HL-60/S4 (cell line): ENCODE measurements at regions not wholly inside any gene's neighbourhood (a gene's known extent, or its start where the extent isn't known, plus 50 kb on each side); places are given as distances from the start of the nearest gene placed in this dataset.

Source experiments
- in situ Hi-C: fragments of 300-500 bp; cut with MboI; formaldehyde crosslinking; loops from 2 replicates; pipeline ENCODE4 v1.14.3; 2022; ENCODE audit warnings: low sequenced_read_pairs

GRCh38 chr13:39100996-39101738 lies 62.9 kb downstream of the NHLRC3 start:
- in situ Hi-C loops = no loop called here

DNA sequence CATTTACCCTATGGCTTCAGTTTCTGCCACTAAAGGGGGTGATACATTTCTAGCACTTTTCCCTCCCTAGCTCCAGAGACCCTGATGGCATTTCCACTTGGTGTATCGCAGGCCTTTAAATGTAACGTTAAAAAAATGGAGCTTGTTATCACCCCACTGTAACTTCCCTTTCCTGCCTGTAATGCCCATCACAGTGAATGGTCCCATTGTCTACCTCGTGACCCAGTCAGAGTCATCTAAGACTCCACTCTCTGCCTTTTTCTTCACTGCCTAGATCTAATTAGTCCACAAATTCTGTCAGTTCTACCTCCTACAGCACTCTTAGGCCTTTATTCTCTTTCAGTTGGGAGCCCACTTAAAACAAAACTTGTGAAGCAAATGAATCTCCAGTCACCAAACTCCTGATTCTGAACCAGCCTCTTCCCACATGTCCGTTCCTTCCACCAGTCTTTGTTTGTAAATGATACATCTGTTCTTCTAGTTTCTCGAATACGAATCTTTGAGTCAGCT lies 64.8 kb downstream of the NHLRC3 start:
- in situ Hi-C loops = no loop called here

GRCh38 chr13:39105110-39105509 lies 66.9 kb downstream of the NHLRC3 start:
- in situ Hi-C loops = no loop called here

DNA sequence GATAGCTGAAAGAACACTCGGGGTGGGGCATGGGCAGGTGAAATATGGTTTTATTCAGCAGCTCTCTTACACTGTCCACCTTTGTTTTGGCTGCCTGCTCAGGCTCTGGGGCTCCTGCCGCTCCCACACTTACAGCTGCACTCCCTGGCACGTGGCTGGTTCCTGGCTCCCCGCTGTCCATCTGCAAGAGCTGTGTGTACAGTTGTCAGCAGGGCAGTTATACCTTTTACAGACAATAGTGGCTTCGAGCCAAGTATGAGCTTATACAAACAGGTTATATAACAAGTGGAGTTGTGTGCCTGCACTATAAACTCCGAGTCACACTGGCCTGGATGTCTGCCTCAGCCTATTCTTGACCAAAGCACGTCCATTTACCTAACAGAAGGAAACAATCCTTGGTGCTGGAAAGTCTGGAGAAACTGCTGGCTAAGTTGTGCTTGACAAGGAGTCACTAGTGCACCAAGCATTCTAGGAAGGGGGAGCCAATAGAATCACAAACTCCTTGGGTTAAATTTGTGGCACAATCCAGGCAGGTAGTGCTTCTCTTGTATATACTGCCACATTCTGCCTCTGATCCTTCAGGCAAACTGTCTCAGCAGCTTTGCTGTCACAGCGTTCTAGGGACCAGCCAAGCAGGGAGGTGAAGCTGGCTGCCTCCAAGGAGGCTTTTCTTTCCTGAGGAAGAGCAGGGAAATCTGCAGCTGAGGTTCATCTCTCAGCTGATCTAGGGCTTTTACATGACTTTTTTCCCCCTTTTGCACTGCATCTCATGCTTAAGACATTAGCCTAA lies 68.2 kb downstream of the NHLRC3 start:
- in situ Hi-C loops = no loop called here

GRCh38 chr13:39107561-39107960 lies 69.3 kb downstream of the NHLRC3 start:
- in situ Hi-C loops = no loop called here

- in situ Hi-C loops = no loop called here
Observed at GRCh38 chr13:39108783-39109182, 70.5 kb downstream of the NHLRC3 start.

GRCh38 chr13:39110518-39111097 lies 72.4 kb downstream of the NHLRC3 start:
- in situ Hi-C loops = no loop called here

DNA sequence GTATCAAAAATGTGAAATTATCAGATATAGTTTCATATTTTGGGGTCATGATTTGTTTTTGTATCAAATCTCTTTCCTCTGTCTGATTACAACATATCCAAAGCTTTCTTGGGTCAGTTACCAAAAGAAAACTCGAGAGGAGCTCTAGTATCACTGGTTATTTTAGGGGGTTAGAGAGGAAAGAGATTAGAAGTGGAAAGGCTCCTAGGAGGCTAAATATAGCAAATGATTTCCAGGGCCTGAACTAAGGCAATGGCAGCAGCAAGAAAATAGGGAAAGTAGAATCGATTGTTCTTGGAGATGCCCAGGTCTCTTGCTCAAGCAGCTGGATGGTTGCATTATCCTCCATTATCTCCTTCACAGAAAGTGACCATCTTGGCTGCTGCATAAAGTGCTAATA lies 72.9 kb downstream of the NHLRC3 start:
- in situ Hi-C loops = no loop called here

GRCh38 chr13:39119422-39119821 lies 81.2 kb downstream of the NHLRC3 start:
- in situ Hi-C loops = no loop called here

DNA sequence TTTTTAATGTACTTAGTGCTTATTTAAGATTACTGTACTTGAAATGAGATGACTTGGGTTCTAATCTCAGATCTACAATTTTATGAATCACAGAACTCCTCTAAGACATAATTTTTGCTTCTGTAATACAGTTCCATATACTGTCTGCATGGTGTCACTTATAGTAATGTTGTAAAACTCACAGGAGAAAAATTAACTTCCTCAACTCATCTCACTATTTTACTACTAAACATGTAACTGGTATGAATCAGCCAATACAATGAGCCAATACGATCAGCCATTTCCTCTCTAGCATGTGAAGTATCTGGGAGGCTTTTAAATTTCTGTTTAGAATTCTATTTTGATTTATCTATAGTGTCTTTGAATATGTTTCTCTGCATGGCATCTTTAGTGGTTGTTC lies 85.3 kb downstream of the NHLRC3 start:
- in situ Hi-C loops = no loop called here

DNA sequence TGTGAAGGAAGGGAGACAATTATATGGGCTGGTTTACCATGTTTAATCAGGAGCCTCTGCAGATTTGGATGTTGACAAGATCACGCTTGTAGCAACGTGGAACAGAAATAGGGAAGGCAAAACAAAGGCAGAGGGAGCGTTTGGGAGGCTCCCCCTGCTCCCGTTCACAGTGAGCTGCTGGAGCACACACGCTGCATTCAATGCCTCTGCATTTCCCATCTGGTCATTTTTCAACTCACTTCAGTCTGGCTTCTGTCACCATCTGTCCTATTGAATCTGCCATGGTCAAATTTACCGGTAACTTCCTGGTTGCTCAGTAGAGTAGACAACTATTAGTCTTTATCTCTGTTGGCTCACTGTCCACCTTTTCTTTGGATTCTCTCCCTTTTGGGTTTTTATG lies 91.0 kb downstream of the NHLRC3 start:
- in situ Hi-C loops = loop anchor here (25.0 kb wide), 1 partner anchor 483 kb away; the partner anchor contains the start of gene LHFPL6

DNA sequence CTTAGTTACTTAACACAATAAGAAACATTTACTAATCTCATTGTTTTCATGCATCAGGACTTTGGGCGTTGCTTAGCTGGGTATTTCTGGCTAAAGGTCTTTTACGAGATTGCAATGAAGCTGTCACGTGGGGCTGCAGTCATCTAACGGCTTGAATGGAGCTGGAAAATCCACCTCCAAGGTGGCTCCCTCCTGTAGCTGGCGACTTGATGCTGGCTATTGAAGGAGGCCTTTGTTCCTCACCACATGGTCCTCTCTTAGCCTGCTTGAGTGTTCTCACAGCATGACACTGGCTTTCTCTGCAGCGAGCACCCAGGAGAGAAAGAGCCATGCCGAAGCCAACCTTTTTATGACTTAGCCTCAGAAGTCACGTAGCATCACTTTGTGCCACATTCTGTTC lies 92.0 kb downstream of the NHLRC3 start:
- in situ Hi-C loops = loop anchor here (25.0 kb wide), 1 partner anchor 482 kb away; the partner anchor contains the start of gene LHFPL6

DNA sequence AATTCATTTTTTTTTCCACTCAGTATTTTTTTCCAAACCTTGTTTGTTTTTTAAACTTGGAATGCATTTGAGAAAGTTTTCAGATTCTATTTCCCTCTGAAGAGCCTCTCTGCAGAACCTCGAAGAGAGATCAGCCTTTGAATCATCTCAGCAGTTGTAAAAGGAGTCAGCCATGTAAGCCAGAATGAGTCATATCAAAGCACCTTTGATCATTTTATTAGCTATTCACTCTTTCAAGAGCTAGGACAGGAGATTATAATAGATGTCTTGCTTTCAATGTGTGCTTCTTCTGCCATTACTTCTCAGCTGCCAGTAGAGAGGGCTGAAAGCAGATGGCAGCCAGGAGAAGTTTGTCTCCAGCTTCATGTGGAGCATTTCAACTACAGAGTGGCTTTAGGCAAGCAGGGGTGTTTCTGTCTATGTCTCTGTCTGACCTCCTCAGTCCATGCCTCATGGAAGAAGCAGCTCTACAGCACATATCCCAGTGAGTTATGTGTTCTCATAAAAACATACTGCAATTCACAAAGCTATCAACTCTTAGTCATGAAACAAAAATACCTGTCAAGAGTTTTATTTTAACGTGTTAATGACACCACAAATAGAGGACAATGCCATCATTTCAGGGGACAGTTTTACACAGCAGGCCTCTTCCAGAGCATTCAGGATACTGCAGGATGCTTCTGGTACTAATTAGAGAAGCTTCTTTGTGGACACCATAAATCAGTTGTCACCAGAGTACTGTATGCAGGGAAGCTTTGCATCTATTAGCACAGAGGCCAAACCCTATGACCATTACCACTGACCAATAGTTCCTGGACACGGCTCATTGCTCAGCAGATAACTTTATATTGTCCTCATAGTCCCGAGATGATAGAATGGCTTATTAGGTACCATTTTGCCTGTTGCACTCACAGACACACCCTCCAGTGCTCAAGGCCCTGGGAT lies 94.3 kb downstream of the NHLRC3 start:
- in situ Hi-C loops = loop anchor here (25.0 kb wide), 1 partner anchor 480 kb away; the partner anchor contains the start of gene LHFPL6

- in situ Hi-C loops = loop anchor here (25.0 kb wide), 1 partner anchor 479 kb away; the partner anchor contains the start of gene LHFPL6
Observed at GRCh38 chr13:39133781-39134180, 95.5 kb downstream of the NHLRC3 start.

DNA sequence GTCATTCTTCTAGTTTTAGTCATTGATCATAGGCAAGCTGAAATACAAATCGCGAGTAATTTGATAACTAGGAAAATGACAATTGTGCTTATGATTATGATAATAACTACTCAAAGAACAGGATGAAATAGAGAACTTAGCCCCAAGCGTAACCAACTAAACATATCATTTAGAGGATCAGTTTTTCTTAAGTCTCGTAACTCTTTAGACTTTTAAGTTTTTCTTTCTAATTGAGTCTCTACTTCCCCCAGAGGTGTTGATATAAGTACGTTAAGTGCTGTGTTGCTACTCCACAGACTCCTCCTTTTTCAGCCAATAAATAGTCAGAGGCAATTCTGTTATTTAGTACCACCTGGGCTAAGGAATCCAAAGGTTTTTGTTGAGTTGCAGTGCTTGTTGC lies 96.3 kb downstream of the NHLRC3 start:
- in situ Hi-C loops = loop anchor here (25.0 kb wide), 1 partner anchor 478 kb away; the partner anchor contains the start of gene LHFPL6

GRCh38 chr13:39144391-39144790 lies 106.1 kb downstream of the NHLRC3 start:
- in situ Hi-C loops = loop anchor here (25.0 kb wide), 1 partner anchor 468 kb away; the partner anchor contains the start of gene LHFPL6

DNA sequence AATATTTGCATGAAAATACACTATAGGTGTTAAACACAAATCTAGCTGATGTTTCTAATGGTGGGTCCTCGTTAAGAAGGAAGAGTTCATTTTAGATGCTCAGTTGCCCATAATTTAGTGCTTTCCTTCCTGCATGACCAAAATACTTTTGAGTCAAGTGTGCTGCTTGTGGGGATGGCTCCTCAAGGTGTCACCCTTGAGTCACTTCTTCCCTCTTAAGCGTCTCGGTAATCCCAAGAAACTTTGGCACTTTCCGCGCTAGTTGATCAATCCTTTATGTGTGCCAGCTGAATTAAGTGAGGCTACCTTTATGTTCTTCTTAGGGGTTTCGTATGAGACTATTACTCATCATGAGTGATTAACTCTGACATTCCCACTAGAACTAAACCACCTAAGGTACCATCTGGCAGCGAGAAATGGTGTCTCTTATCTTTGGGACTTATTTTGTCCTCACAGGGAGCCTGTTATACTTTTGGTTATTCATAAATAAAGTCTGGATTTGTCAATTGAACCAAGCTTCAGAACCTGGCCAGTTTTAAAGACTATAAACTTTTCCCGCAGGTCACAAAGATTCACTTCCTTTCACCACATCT lies 106.8 kb downstream of the NHLRC3 start:
- in situ Hi-C loops = loop anchor here (25.0 kb wide), 1 partner anchor 467 kb away; the partner anchor contains the start of gene LHFPL6

DNA sequence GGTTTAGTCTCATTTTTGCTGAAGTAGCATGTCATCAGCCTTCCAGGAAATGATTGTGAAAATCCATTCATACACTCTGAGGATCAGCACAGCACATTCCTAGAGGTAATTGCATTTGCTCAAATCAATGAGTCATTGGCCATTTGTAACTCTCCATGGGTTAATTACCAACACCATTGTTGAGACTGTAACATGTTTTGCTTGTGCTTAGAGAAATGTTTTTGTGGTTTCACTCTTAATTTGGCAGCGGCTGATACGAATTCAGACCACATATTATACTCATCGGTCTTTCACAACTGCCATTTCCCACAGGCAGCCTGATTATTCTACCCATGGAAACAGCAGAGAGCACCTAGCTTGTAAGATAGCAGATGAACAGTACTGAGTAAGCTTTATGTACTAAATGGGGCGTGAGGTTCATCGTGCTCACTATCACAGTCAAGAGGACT lies 110.3 kb downstream of the NHLRC3 start:
- in situ Hi-C loops = loop anchor here (25.0 kb wide), 1 partner anchor 464 kb away; the partner anchor contains the start of gene LHFPL6

- in situ Hi-C loops = loop anchor here (25.0 kb wide), 1 partner anchor 462 kb away; the partner anchor contains the start of gene LHFPL6
Observed at GRCh38 chr13:39149896-39150295, 111.6 kb downstream of the NHLRC3 start.
